AG08396 (cell line): ENCODE measurements at regions not wholly inside any gene's neighbourhood (a gene's known extent, or its start where the extent isn't known, plus 50 kb on each side); places are given as distances from the start of the nearest gene placed in this dataset.

Experiments used
- DNase-seq: peaks from one replicate; pipeline ENCODE4 v3.0.0; 2012; ENCODE audit warnings: low spot score, mixed read lengths

DNA sequence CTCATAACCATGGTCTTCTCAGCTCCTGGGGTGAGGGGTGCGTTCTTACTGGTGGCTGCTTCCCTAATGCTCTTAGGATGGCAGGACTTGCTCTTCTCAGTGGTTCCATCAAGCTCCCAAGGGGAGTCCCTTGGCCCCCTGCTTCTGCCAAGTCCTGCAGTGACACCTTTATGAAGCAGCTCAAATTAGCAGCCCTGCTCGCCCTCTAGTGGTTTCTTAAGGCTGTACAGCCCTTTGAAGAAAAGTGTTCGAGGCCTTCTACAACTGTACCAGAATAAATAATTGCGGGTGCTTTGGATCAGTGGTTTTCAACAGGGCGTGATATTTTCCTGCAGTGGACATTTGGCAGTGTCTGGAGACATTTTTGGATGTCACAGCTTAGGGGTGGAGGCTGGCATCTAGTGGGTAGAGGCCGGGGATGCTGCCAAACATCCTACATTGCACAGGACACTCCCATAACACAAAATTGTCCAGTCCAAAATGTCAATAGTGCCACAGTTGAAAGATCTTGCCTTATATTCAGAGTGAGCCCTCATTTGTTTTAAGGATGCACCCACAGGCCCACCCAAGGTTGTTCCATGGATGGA lies 204.7 kb upstream of the S100G start:
- no peak for DNase-seq

DNA sequence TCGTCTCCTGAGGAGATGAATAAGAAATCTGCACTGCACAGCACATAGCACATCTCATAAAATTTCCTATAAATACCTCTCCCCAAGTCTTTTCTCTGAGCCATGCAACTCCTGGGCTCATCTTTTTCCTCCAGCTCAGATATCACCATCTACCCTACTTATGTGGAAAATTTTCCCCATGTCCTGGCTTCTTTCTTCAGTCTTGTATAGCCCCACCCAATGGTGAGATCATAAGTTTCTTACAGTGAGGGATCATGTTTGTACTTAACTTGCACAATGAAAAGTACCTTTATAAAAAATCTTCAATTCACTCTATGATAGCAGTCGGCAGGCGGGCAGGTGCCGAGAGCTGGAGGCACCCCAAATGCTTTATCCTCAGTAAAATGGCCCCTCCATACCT lies 198.6 kb upstream of the S100G start:
- no peak for DNase-seq

DNA sequence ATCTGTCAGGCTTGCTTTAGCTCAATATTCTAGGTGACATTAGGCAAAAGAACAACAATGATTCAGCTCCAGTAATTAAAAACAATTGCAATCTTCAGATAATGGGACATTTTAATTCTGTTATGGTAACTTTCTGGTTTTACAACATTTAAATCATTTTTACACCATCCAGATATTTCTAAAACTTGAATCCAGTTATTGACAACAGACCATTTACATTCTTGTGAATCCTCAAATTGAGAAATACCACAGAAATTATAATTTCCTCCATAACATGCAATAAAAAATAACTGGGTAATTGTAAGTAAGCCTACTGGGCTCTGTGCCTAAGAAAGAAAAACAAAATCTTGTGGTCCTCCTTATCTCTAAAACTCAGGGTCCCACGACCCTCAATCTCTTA lies 195.0 kb upstream of the S100G start:
- DNase-seq: no peak

DNA sequence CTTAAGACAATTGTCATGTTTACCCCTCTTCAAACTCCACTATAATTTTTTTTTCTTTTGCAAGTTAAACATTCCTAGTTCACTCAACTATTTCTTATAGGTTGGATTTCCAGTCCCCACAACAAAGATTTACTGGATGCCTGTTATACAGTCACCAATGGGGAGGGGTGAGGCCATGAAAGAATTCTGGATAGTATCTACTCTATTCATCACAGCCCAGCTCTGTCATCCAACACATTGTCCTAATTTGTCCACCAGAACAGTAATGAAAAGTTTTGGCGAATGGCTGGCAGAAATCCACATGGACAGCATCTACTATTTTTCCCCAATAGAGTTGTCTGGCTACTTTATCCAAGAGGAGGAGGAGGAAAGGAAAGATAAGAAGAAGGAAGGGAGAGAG lies 192.7 kb upstream of the S100G start:
- DNase-seq: no peak

GRCh38 chrX:16458208-16458607 lies 191.8 kb upstream of the S100G start:
- no peak for DNase-seq

GRCh38 chrX:16459008-16459407 lies 190.9 kb upstream of the S100G start:
- no peak for DNase-seq

GRCh38 chrX:16461968-16462367 lies 188.0 kb upstream of the S100G start:
- DNase-seq: no peak

DNA sequence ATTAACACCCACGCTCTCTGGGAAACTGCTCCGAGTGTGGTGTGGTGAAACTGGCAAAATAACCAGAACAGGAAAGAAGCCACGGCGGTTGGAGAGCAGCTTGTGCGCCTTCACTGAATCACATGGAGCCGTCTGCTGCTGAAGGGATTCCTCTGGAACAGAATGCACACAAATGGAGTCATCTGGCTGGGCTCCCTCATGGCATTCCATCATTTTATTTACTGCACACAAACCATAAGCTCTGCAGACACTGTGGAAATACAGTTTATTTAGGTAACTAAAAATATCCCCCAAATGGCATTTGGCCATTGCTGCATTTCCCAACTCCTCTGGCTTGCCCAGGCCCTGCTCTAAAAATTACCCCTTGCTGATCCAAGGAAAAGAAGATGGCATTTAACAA lies 187.0 kb upstream of the S100G start:
- DNase-seq: peak; percentile 72

DNA sequence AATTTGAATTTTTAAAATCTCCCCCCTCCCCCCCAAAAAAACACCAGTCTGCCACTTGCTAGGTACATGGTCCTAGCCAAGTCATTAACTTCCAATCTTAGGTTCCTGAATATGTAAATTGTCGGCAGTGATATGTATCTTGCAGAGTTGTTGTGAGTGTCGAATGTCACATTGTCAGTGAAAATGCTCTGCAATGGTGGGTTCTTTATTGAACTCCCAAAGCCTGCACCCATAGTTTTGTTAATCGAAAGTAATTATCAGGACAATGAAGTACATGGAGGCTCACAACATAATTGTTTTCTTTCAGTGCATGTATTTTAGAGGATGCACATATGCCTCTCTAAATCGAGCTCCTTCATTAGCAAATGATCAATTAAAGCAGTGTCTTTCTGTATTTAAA lies 185.6 kb upstream of the S100G start:
- DNase-seq: no peak

- no peak for DNase-seq
These were observed 184.7 kb upstream of the S100G start for GRCh38 chrX:16465081-16465876.

DNA sequence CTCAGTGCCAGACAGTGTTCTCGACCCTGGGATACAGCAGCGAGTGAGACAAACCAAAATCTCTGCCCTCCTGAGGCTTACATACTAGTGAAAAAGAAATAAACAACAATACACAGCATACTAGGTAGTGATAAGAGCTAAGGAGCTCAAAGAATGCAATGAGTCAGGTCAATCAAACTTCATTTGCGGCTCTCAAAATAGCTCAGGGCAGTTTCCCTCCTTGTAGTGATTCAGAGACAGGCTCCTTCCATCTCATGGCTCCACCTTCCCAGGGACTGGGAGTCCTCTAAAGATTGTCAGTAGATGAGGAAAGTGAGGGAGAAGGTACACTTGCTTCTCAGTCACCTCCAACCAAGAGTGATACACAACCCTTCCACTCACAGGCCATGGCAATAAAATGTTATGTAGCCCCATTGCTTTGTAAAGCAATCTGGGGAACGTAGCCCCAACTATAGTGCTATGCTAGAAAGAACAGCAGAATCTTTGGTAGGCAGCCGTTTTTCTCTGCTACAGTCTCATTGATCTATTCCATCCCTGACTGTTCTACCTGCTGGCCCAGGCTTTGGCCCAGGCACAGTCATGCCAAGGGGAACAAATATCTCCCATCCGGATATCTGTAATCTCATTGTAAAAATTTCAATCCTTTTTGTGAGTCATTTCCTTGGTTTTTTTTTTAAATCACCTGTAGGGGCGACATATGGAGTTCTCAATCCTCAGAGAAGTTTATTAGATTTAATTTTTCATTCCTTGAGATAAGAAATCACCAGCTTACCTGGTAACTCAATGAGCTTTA lies 183.1 kb upstream of the S100G start:
- DNase-seq: peak; percentile 33

DNA sequence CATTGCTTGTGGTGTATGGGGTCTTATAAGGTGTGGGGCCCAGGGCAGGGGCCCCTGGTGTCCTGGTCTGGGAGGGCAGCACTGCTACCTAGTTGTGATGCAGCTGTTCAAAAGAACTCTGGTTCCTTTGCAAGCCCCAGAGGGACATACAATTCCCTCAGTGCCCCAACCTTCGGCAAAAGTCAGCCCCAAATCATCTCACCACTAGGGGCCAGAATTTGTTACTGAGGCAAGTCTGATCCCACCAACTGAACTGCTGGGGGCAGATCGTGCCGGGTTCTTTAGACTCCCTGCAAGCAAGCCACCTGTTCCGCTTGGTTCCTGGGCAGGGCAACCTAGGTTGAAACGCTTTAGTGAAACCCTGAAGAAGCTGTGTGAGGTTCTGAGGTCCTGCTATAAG lies 180.1 kb upstream of the S100G start:
- DNase-seq: no peak

- DNase-seq: no peak
These were observed 177.6 kb upstream of the S100G start for GRCh38 chrX:16472345-16472744.

DNA sequence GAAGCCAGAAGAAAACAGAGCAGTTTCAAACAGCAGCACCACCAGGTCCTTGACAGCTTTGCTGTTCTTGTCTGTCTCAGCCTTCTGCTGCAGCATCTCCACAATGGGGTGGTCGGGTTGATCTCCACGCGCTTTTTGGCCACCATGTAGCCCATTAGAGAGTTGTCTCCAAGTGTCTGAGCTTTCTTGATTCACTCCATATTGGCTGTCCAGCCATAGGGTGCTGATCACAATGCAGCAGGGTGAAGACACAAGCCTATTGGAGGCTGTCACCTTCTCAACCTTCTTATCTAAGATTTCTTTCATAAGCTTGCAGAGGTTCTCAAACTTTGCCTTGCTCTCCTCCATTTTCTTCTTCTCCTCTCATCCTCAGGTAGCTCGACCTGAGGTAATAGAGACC lies 175.4 kb upstream of the S100G start:
- no peak for DNase-seq

- DNase-seq: no peak
These were observed 173.9 kb upstream of the S100G start for GRCh38 chrX:16476009-16476408.

- no peak for DNase-seq
These were observed 173.3 kb upstream of the S100G start for GRCh38 chrX:16476692-16477091.

DNA sequence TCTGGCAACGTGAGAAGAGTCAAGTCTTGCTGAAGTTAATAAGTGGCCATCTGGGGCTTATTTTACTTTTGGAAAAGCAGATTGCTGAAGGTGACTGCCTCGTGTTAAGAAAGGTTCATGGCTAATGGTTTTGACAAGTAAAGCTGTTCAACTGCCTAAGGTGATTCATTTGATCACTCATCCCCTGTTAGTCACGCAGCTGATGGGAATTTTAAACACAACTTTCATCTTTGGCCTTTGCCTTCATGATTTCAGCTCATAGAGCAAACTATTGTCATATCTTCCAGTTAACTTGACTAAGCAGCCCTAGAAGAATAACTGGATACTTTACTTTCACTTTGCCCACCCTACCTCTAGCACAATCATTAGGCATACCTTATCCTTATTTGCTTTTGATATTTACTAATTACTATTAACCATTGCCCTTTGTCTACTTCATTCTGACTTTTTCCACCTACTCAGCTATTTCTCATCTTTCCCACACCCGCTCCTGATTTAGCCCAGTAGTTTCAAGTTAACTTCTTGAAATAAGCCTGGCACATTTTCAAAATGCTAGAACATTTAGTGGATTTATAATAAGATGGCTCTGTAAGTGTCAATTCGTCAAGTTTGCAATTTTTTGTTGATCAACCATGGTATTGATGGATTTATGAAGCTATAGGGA lies 170.6 kb upstream of the S100G start:
- DNase-seq: peak; percentile 32

DNA sequence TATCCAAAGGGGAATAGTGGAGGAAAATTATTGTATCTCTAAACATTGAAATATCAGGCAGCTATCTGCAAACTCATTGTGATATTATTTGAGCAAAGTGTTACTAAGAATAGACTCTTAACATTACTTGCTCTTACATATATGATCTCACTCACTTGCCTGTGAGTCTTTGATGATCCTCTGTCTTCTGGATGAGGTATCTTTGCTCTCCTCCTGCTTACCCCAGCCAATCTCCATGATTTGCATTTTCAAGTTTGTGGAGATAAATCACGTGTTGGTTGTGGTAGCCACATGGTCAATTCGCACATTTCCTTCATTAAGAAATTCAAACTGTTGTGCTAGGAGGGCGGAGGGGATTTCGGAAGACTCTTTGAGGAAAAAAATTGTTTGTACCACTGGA lies 169.9 kb upstream of the S100G start:
- DNase-seq: no peak

- DNase-seq: peak; percentile 71
These were observed 165.6 kb upstream of the S100G start for GRCh38 chrX:16484338-16484737.

GRCh38 chrX:16487620-16488385 lies 162.2 kb upstream of the S100G start:
- DNase-seq: no peak

DNA sequence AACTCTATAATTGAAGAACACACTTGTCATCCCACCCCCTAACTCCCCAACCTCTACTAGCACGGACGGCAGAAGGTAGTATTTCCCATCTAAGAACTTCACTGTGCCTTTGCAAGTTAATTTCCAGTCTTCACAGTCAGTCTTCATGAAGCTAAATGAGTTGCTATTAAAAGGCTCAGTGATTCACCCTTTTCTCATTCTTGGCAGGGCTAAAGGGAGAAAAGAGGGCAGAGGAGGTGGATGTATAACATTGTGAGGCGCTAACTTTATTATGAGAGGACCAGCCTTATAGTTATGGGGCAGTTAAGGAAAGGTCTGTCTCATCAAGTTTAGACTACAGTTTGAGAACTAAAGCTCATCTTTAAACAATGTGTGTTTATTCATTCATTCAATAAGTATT lies 161.0 kb upstream of the S100G start:
- DNase-seq: no peak

GRCh38 chrX:16491461-16491860 lies 158.5 kb upstream of the S100G start:
- DNase-seq: no peak
